ENCODE measurements at regions not wholly inside any gene's neighbourhood (a gene's known extent, or its start where the extent isn't known, plus 50 kb on each side); places are given as distances from the start of the nearest gene placed in this dataset.

GRCh38 chr3:67783281-67784250 lies 129.2 kb upstream of the SUCLG2 start:
- Histone ChIP-seq H3K36me3 (no peaks in the 10 kb centered on the region), H3K27me3 (no peaks in the 10 kb centered on the region), H3K27ac (no peak overlapping the region), H3K4me3 (no peak overlapping the region), H3K9me3 (peaks cover 0 to 20% (median 0%) of the 10 kb centered on the region in 4 donors), H3K4me1 (no peaks in the 10 kb centered on the region)
- intact Hi-C loops (cut with DNase I; ENCODE audit: low total_unique reads) = no loop called here
- 45 to 53% (median 50%) methylated on average over 3 of the region's 3 CpGs for WGBS, 5 donors
- DNase-seq = peak in 1 of 2 donors; percentile 6
- TF ChIP-seq EP300 (IDR thresholded peaks at IDR 0.05) (no peak), POLR2A (IDR thresholded peaks at IDR 0.05) (no peak), CTCF (IDR thresholded peaks at IDR 0.05) (no peak), POLR2AphosphoS5 (IDR thresholded peaks at IDR 0.05) (no peak)

- Histone ChIP-seq H3K27me3 (no peaks in the 10 kb centered on the region), H3K36me3 (no peaks in the 10 kb centered on the region), H3K27ac (no peak overlapping the region), H3K4me3 (no peak overlapping the region), H3K4me1 (no peaks in the 10 kb centered on the region), H3K9me3 (peaks cover 0 to 32% (median 2%) of the 10 kb centered on the region in 4 donors)
- DNase-seq = no peak
- WGBS, 5 donors = 74 to 87% (median 82%) methylated on average over 7 of the region's 7 CpGs
- TF ChIP-seq EP300 (IDR thresholded peaks at IDR 0.05) = no peak
- no peak for TF ChIP-seq POLR2AphosphoS5 (IDR thresholded peaks at IDR 0.05)
- TF ChIP-seq POLR2A (IDR thresholded peaks at IDR 0.05) = no peak
- no peak for TF ChIP-seq CTCF (IDR thresholded peaks at IDR 0.05)
- intact Hi-C loops (cut with DNase I; ENCODE audit: low total_unique reads) = no loop called here
These were observed 127.5 kb upstream of the SUCLG2 start for GRCh38 chr3:67781871-67782270.

- DNase-seq = no peak
- Histone ChIP-seq H3K27ac (no peak overlapping the region), H3K9me3 (peaks cover 0 to 36% (median 4%) of the 10 kb centered on the region in 4 donors), H3K4me1 (no peaks in the 10 kb centered on the region), H3K36me3 (no peaks in the 10 kb centered on the region), H3K4me3 (no peak overlapping the region), H3K27me3 (no peaks in the 10 kb centered on the region)
- 91 to 97% (median 92%) methylated on average over 10 to 11 of the region's 11 CpGs for WGBS, 5 donors
- intact Hi-C loops (cut with DNase I; ENCODE audit: low total_unique reads) = no loop called here
- TF ChIP-seq POLR2A (IDR thresholded peaks at IDR 0.05) (no peak), CTCF (IDR thresholded peaks at IDR 0.05) (no peak), POLR2AphosphoS5 (IDR thresholded peaks at IDR 0.05) (no peak), EP300 (IDR thresholded peaks at IDR 0.05) (no peak)
These were observed 126.8 kb upstream of the SUCLG2 start for GRCh38 chr3:67781218-67781617.

GRCh38 chr3:67774676-67775075 lies 120.3 kb upstream of the SUCLG2 start:
- intact Hi-C loops (cut with DNase I; ENCODE audit: low total_unique reads) = no loop called here
- TF ChIP-seq POLR2A (IDR thresholded peaks at IDR 0.05) (no peak), POLR2AphosphoS5 (IDR thresholded peaks at IDR 0.05) (no peak), CTCF (IDR thresholded peaks at IDR 0.05) (no peak), EP300 (IDR thresholded peaks at IDR 0.05) (no peak)

More at GRCh38 chr3:67774676-67775075, 120.3 kb upstream of the SUCLG2 start:
- Histone ChIP-seq H3K4me1 (no peaks in the 10 kb centered on the region), H3K27me3 (no peaks in the 10 kb centered on the region), H3K36me3 (no peaks in the 10 kb centered on the region), H3K4me3 (no peak overlapping the region), H3K27ac (no peak overlapping the region), H3K9me3 (peaks cover 0 to 36% (median 6%) of the 10 kb centered on the region in 4 donors)
- no peak for DNase-seq
- WGBS, 5 donors = 81 to 87% (median 83%) methylated on average over 6 to 7 of the region's 7 CpGs
